ENCODE measurements at regions not wholly inside any gene's neighbourhood (a gene's known extent, or its start where the extent isn't known, plus 50 kb on each side); places are given as distances from the start of the nearest gene placed in this dataset.

DNA sequence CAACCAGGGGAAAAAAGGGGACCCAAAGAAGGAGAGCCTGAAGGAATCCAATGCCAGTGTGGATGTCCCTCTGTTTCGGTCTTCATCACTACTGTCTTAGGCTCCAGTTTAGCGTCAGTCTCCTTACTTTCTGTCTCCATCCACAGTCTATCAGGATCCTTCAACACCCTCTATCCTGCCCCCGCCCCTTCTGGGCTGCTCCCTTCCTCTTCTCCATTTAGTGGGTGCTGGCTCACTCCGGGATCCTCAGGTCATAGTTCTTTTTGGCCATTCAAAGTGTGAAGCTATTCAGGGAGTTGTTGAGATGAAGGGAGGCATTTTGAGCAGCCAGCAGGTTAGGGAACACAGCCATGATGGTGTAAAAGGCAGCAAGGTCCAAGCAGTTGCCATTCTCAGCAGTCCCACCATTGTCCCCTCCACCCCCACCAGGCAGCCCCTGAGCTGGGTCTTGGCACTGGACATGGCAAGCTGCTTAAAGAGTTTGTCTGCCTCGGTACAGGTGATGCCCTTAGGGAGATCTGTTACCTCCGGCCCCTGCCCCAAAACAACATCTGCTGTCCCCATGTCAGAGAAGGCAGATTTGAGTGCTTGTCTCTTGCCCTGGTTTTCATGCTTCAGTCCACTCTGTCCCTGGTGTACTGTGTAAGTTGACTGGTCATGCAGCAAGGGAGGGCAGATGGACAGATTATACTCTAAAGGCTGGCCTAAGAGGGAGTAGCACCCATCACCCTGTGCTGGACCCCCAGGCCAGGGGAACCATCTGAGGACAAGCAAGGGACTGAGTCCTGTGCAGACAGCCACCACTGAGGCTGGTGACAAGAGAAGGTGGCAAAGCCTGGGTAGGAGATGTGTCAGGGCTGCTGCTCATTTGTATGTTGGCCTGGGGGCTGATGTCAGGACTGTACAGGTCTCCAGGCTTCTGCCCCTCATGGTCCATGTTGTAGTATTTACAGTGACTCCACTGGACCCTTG is 842.0 kb downstream of the HACE1 start:
- no peak for DNase-seq

DNA sequence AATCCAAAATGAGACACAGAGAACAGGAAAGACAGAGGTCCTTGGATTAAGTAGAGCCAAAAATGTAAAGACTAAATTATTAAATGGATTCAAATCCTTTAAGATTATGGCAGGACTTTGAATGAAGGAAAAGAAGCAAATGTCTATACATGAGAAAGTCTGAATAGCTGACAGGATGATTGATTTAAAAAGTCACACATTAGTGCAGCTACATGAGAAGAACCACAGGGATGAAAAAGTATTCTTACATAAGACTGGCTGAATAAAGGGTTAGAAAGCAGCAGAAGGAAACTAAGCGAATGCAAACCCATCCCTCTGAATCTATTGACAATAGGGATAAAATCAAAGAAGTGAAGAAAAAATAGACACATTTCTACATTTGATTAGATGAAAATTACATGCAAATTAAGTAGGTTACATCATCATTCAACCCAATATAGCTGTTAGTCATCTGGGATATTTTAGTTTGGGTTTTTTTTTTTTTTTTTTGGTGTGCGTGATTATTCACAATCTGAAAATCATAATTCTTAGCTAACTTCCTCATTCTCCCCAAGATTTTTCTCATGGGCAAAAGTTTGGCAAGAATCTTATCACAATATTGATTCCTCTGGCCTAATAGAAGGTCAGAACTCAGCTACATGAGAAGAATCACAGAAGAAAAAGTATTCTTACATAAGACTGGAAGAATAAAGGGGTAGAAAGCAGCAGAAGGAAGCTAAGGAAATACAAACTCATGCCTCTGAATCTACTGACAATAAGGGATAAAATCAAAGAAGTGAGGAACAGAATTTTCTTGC is 845.4 kb downstream of the HACE1 start:
- DNase-seq = no peak

DNA sequence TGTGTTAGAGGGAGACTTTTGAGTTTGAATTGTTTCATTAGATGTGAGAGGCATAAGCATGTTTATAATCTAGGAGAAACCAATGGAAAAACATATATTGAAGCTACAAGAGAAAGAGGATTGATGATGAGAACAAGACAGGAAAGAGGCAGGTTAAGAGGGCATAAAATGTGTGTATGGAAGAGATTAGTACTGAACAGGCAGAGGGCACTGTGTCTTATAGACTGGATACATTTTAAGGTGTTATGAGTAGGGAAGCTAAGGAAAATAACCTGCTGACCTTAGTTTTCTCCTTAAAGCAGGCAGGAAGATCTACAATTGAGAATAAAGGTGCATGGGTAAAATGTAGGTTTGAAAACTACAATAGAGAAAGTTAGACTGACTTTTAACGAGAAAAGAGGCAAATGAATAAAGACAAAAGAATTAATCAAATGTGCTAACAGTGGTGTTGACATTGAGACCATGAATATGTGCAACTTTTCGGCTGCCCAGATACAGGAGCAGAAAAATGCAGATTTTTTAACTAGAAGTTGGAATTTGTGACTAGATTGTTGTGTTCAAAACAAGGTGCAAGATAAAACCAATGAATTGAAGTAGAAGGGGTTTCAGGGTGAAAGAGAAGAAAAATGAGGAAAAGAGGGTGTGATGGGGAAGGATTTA is 846.3 kb downstream of the HACE1 start:
- no peak for DNase-seq

DNA sequence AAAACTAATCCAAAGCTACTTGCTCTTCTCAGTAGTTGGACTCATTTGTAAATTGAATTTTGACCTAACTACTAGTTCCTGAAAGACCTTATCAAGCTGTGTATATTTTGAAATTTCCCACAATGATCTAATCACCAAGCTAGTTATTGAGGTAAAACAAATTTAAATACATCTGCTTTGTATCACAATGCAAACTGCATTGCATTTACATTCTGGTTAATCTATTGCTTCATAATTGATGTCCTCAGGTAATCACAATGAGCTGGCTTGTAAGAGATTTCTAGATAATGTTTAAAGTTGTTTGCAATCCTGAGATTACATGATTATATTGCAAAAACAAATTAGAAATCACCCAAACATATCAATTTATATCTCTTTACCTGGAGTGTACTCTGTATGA is 848.8 kb downstream of the HACE1 start:
- no peak for DNase-seq

DNA sequence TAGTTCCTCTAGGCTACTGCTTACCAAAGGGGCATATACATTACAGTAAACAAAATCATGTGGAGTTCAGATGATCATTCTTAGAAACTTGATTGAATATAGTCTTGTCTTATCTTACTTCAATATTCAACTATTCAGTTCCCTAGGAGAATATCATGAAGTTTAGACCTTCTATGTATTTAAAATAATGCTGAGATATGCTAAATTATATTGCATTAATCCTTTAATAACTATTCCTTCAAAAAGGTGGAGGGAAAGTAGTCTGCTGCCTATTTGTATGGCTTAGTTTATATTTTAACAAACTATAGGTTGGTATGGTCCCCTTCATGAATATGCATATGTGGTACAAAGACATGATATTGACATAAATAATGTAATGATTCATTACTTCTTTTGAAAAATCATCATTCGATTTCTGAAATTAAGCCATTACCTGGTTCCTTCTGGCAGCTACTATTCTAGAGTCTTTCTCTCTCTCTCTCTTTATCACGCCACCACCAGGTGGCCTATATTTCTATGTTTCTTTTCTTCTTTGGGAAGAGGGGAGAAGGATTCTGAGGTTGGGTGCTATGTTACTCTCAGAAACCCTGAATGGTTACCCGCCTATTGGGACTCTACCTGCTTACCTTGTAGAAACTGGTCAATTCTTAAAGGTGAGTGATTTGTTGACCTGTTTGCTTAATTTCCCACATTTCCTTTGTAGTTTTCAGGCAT is 855.8 kb downstream of the HACE1 start:
- no peak for DNase-seq

DNA sequence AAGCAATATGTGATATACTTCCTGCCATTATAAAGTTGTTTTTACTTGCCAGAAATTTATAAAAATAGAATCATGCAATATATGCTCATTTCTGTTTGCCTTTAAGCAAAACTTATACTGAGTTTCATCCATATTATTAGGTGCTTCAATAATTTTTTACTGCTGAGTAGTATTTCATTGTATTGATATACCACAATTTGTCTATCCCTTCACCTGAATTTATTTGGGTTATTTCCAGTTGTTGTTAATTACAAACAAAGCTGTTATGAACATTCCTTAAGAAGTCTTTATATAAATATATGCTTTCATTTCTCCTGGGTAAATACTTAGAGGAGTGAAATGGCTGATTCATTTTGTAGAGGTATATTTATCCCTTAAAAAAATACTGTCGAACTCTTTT is 864.1 kb downstream of the HACE1 start:
- no peak for DNase-seq

GRCh38 chr6:103983860-103984259 is 875.9 kb downstream of the HACE1 start:
- no peak for DNase-seq

GRCh38 chr6:103983011-103983410 is 876.7 kb downstream of the HACE1 start:
- DNase-seq = no peak

- DNase-seq = no peak
Measured at GRCh38 chr6:103982574-103982973, 877.1 kb downstream of the HACE1 start.

- no peak for DNase-seq
Measured at GRCh38 chr6:103979308-103979707, 880.4 kb downstream of the HACE1 start.

- no peak for DNase-seq
Measured at GRCh38 chr6:103937389-103937788, 922.3 kb downstream of the HACE1 start.

- no peak for DNase-seq
Measured at GRCh38 chr6:103925317-103925716, 934.4 kb downstream of the HACE1 start.

DNA sequence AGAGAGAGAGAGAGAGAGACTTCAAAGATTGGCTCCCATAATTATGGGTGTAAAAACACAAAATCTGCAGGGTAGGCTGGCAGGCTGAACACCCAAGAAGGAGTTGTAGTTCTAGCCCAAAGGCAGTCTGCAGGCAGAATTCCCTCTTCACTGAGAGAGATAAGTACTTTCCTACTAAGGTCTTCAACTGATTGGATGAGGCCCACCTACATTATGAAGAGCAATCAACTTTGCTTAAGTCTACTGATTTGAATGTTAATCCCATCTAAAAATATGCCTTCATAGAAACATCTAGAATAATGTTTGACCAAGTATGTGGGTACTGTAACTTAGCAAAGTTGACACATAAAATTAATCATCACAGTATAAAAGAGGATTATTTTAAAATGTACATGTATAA is 949.7 kb downstream of the HACE1 start:
- no peak for DNase-seq

DNA sequence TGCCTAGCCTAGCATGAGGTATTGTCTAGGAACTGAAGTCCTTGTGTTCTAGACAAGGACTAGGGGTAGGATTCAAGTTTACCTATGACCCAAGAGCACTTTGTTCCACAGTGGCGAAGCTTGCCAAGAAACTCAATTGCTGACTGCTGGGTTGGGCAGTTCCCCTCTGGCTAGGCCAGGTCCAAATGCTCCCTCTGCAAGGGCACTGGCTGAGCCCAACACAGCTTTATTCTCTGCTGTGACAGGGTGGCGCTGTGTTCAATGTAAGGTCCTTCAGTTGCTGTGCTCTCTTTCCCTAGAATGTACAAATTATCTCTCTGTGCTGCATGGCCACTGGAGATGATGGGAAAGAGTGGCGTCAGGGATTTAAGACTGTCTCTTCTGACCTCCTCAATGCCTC is 950.8 kb downstream of the HACE1 start:
- DNase-seq = no peak

DNA sequence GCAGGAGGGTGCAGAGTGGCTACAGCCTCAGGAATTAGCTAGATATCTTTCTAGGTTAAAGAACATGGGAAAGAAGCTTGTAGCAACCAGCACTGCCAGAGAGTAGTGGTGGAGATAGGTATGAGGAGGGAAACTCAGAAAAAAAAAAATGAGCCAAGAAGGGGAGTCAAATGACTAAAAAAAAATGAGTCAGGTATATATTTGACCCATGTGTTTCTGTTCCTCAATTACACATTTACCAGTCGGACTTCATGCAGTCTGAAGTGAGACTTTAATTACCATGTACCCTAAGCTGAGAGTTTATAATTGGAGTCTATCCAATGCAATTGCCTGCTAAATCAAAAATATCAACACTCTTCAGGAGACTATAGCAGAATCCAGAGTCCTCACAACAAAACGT is 964.6 kb downstream of the HACE1 start:
- DNase-seq = no peak

DNA sequence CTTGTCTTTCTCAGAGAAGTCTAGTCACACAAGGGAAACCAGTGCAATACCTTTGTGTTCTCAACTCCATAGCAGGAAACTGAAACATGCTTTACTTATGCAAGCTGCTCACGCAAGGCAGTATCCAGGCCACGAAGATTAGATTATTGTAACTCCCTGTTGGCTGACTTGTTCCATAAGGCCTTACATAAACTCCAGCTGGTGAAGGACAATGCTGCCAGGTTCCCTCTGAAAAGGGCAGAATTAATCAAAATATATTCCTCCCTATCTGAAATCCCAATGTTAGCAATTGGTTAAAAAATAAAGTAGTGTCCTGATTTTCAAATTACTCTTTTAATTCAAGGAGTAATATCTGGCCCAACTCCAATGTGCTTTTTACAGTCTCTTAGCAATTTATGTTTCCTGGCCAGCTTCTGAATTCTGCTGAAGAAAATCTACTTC is 966.6 kb downstream of the HACE1 start:
- DNase-seq = no peak

DNA sequence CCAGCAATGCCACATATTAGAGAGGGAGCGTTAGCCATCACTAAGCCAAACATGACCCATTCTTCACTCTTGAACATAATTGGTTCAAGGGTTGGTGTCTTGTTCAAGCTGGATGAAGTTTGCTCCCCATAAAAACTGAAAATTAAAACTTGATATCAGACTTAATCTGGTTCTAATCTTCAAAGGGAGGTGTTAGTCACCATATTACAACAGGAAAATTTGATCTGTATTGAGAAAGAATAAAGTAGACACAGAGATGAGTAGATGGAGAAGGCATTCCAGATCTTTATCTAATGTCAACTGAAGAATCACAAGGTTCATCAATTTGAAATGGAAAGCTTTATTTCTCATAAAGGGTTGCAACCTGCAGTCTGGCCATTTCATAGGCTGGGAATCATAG is 972.8 kb downstream of the HACE1 start:
- DNase-seq = no peak

DNA sequence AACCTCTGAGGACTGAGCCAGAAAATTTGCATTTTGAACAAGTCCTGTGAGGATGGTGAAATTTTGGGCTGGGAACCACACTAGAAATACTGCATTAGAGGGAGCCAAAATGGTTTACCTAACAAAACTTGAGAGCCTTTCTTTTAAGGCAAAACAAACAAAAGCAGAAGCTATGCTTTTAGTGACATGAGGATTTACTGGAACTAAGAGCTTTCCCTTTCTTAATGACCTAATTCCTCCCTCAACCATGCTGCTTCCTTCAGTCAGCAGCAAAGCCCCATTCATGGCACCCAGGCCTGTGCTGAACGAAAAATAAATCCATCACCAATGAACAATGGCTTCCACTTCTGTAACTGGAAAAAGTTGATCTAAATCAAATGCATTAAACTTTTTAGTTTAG is 974.3 kb downstream of the HACE1 start:
- DNase-seq = no peak

DNA sequence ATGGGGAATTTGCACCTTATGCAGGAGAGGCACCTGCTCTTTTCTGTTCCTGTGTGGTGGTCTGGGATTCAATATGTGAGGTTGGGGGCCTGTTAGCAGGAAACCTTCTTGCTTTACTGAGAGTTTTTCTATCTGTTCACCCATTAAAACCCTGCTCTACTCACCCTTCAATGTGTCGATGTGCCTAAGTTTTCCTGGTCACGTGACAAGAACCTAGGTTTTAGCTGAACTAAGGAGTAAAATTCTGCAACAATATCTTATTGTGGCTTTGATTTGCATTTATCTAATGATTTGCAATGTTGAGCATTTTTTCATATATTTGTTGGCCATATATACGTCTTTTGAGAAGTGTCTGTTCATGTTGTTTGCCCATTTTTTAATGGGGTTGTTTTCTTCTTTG is 979.9 kb downstream of the HACE1 start:
- no peak for DNase-seq

GRCh38 chr6:103875221-103875620 is 984.5 kb downstream of the HACE1 start:
- DNase-seq = no peak

DNA sequence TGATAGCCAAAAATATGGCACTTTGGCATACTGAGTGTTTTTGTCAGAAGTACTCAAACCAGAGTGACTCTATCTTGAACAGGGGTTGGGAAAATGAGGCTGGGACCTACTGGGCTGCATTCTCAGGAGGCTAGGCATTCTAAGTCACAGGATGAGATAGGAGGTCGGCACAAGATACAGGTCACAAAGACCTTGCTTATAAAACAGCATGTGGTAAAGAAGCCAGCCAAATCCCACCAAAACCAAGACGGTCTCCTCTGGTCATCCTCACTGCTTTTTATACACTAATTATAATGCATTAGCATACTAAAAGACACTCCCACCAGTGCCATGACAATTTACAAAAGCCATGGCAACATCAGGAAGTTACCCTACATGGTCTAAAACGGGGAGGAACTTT is 985.1 kb downstream of the HACE1 start:
- DNase-seq = no peak

DNA sequence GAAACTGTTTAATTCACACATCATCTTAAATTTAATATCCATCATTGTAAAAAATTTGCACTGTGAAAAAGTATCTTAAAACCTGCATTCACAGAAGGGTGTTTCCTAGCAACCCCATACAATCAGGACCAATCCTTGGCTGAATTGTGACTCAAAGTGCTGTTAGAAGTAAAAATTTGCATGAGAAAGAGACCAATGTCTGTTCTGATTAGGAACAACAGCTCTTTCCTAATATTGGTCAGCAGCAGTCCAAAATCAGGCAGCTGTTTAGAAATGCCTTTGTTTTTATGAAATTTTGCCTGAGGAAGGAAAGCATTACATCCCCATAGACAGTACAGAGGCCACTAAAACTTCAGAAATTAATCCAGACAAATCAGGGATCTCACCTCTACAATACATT is 987.0 kb downstream of the HACE1 start:
- DNase-seq = no peak

GRCh38 chr6:103872233-103872632 is 987.5 kb downstream of the HACE1 start:
- no peak for DNase-seq

Measured in activated CD4-positive, CD25-positive, alpha-beta regulatory T cell (primary cell).